ENCODE measurements at regions not wholly inside any gene's neighbourhood (a gene's known extent, or its start where the extent isn't known, plus 50 kb on each side); places are given as distances from the start of the nearest gene placed in this dataset.

DNA sequence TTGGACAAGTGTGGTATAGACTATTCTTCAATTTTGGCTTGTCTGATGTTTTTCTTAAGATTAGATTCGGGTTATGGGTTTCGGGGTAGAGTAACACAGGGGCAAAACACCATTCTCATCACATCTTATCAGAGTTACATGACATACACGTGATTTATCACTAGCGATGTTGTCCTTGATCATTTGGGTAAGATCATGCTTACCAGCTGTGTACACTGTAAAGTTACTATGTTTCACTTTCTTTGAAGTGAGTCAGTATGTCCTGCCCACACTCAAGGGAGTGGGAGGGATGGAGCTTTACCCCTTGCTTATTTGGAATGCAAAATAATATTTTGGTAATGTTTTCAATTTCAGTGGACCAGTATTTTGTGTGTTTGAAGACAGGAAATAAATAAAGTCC, 101.8 kb upstream of the TAF11L2 start:
- Mint-ChIP-seq H3K27me3 (no peaks in the 10 kb centered on the region), H3K36me3 (ENCODE audit: insufficient read depth) (no peaks in the 10 kb centered on the region), H3K9me3 (peaks cover 20% of the 10 kb centered on the region), H3K4me3 (no peak overlapping the region), H3K4me1 (no peaks in the 10 kb centered on the region), H3K27ac (ENCODE audit: low read depth) (no peak overlapping the region)
- no peak for DNase-seq (ENCODE audit: low spot score in 2 of 2)
- ATAC-seq (replicated peaks; ENCODE audit: extremely low read depth, poor library complexity, severe bottlenecking), result no peak

DNA sequence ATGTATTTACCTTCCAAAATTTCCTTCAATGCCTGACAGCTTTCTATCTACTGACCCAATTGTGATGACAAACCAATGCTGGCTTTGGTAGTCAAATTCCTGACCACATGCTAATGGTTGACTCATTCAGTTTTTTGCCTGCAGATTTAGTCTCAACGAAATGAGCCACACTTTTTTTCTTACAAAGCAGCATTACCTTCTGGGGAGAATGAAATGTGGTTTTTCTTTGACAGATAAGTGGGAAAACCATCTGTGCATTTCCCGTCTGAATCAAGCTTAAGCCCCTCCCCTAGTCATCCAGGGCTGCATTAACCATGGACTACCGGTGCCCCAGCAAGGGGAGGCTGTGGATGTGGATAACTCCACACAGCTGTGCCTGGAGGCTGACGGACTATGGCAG, 99.6 kb upstream of the TAF11L2 start:
- H3K27ac Mint-ChIP-seq (ENCODE audit: low read depth), result no peak overlapping the region
- H3K27me3 Mint-ChIP-seq, result no peaks in the 10 kb centered on the region
- ATAC-seq (replicated peaks; ENCODE audit: extremely low read depth, poor library complexity, severe bottlenecking) (no peak), DNase-seq (ENCODE audit: low spot score in 2 of 2) (no peak)
- H3K4me3 Mint-ChIP-seq, result no peak overlapping the region
- peaks cover 21% of the 10 kb centered on the region for H3K9me3 Mint-ChIP-seq
- no peaks in the 10 kb centered on the region for H3K4me1 Mint-ChIP-seq
- no peaks in the 10 kb centered on the region for H3K36me3 Mint-ChIP-seq (ENCODE audit: insufficient read depth)

GRCh38 chr5:17398866-17399835, 98.9 kb upstream of the TAF11L2 start:
- Mint-ChIP-seq H3K9me3 (peaks cover 23% of the 10 kb centered on the region), H3K4me3 (no peak overlapping the region), H3K4me1 (no peaks in the 10 kb centered on the region), H3K27ac (ENCODE audit: low read depth) (no peak overlapping the region), H3K27me3 (no peaks in the 10 kb centered on the region), H3K36me3 (ENCODE audit: insufficient read depth) (no peaks in the 10 kb centered on the region)
- DNase-seq (ENCODE audit: low spot score in 2 of 2) (no peak), ATAC-seq (replicated peaks; ENCODE audit: extremely low read depth, poor library complexity, severe bottlenecking) (no peak)

DNA sequence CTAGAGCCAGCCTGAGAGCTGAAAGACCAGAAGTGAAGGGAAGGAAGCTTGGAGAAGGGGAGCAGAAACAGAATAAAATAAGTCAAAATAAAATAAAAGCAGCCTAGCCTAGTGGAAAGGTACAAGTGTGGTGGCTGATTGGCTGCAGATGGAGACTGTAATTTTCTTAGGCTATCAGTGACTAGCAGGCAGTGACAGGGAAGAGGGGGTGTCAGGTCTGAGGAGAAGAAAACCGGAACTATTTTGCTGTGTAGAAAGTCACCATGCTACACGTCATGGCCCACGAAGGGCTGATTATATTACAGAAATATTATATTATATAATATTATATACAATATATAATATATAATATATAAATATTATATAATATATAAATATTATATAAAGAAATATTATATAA, 98.1 kb upstream of the TAF11L2 start:
- Mint-ChIP-seq H3K27me3 (no peaks in the 10 kb centered on the region), H3K4me3 (no peak overlapping the region), H3K36me3 (ENCODE audit: insufficient read depth) (no peaks in the 10 kb centered on the region), H3K27ac (ENCODE audit: low read depth) (no peak overlapping the region), H3K4me1 (no peaks in the 10 kb centered on the region), H3K9me3 (peaks cover 23% of the 10 kb centered on the region)
- DNase-seq (ENCODE audit: low spot score in 2 of 2), result no peak
- no peak for ATAC-seq (replicated peaks; ENCODE audit: extremely low read depth, poor library complexity, severe bottlenecking)

DNA sequence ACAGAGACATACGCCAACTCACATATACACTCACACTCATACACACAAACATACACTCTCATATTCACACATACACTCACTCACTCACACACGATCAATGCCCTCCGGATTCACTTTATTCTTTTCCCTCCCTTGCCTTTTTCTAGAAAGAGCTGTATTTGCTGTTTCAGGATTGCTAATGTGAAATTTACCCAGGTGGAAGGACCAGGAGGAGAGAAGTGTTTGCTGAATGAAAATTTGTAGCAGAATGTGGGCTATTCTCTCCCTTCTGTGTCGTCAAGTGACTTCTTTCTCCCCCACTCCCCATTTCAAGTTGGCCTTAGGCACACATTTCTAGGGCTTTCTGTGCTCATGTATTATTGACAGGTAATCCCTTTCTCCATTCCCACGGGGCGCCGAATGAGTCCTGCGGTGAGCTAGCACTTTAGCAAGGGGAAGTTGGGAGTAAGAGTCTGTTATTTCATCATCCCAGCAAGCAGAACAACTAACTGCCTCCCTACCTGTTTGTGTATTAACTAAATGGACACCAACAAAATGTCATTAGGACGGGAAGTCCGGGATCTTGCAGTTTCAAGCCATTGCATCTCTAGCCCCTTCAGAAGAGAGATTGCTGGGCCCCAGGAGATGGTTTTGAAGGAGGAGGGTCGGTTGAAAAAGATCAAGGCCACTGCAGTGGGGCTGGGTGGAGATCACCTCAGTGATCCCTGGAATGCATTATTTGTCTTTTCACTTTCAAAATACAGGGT, 97.1 kb upstream of the TAF11L2 start:
- peaks cover 23% of the 10 kb centered on the region for H3K9me3 Mint-ChIP-seq
- no peak for ATAC-seq (replicated peaks; ENCODE audit: extremely low read depth, poor library complexity, severe bottlenecking)
- H3K27ac Mint-ChIP-seq (ENCODE audit: low read depth), result no peak overlapping the region
- H3K27me3 Mint-ChIP-seq, result no peaks in the 10 kb centered on the region
- H3K4me3 Mint-ChIP-seq, result no peak overlapping the region
- DNase-seq (ENCODE audit: low spot score in 2 of 2), result no peak
- H3K4me1 Mint-ChIP-seq, result no peaks in the 10 kb centered on the region
- H3K36me3 Mint-ChIP-seq (ENCODE audit: insufficient read depth), result no peaks in the 10 kb centered on the region

GRCh38 chr5:17401470-17402288, 96.4 kb upstream of the TAF11L2 start:
- H3K36me3 Mint-ChIP-seq (ENCODE audit: insufficient read depth), result no peaks in the 10 kb centered on the region
- H3K9me3 Mint-ChIP-seq, result peaks cover 23% of the 10 kb centered on the region
- ATAC-seq (replicated peaks; ENCODE audit: extremely low read depth, poor library complexity, severe bottlenecking) (no peak), DNase-seq (ENCODE audit: low spot score in 2 of 2) (no peak)
- H3K4me3 Mint-ChIP-seq, result no peak overlapping the region
- H3K27me3 Mint-ChIP-seq, result no peaks in the 10 kb centered on the region
- H3K27ac Mint-ChIP-seq (ENCODE audit: low read depth), result no peak overlapping the region
- no peaks in the 10 kb centered on the region for H3K4me1 Mint-ChIP-seq

- H3K4me1 Mint-ChIP-seq, result no peaks in the 10 kb centered on the region
- ATAC-seq (replicated peaks; ENCODE audit: extremely low read depth, poor library complexity, severe bottlenecking) (no peak), DNase-seq (ENCODE audit: low spot score in 2 of 2) (no peak)
- no peak overlapping the region for H3K4me3 Mint-ChIP-seq
- H3K9me3 Mint-ChIP-seq, result peaks cover 22% of the 10 kb centered on the region
- H3K36me3 Mint-ChIP-seq (ENCODE audit: insufficient read depth), result no peaks in the 10 kb centered on the region
- H3K27ac Mint-ChIP-seq (ENCODE audit: low read depth), result no peak overlapping the region
- H3K27me3 Mint-ChIP-seq, result no peaks in the 10 kb centered on the region
These were observed 95.5 kb upstream of the TAF11L2 start for GRCh38 chr5:17402289-17403121.

- Mint-ChIP-seq H3K27me3 (no peaks in the 10 kb centered on the region), H3K4me1 (no peaks in the 10 kb centered on the region), H3K27ac (ENCODE audit: low read depth) (no peak overlapping the region), H3K36me3 (ENCODE audit: insufficient read depth) (no peaks in the 10 kb centered on the region), H3K9me3 (peaks cover 18% of the 10 kb centered on the region), H3K4me3 (no peak overlapping the region)
- DNase-seq (ENCODE audit: low spot score in 2 of 2) (no peak), ATAC-seq (replicated peaks; ENCODE audit: extremely low read depth, poor library complexity, severe bottlenecking) (no peak)
These were observed 94.1 kb upstream of the TAF11L2 start for GRCh38 chr5:17403695-17404490.

GRCh38 chr5:17405976-17406375, 92.1 kb upstream of the TAF11L2 start:
- no peak for DNase-seq (ENCODE audit: low spot score in 2 of 2)
- H3K4me3 Mint-ChIP-seq, result no peak overlapping the region
- H3K27me3 Mint-ChIP-seq, result no peaks in the 10 kb centered on the region
- no peak for ATAC-seq (replicated peaks; ENCODE audit: extremely low read depth, poor library complexity, severe bottlenecking)
- H3K36me3 Mint-ChIP-seq (ENCODE audit: insufficient read depth), result no peaks in the 10 kb centered on the region
- no peak overlapping the region for H3K27ac Mint-ChIP-seq (ENCODE audit: low read depth)
- peaks cover 16% of the 10 kb centered on the region for H3K9me3 Mint-ChIP-seq
- no peaks in the 10 kb centered on the region for H3K4me1 Mint-ChIP-seq

GRCh38 chr5:17406423-17406838, 91.6 kb upstream of the TAF11L2 start:
- no peak overlapping the region for H3K27ac Mint-ChIP-seq (ENCODE audit: low read depth)
- no peaks in the 10 kb centered on the region for H3K4me1 Mint-ChIP-seq
- peaks cover 12% of the 10 kb centered on the region for H3K9me3 Mint-ChIP-seq
- H3K36me3 Mint-ChIP-seq (ENCODE audit: insufficient read depth), result no peaks in the 10 kb centered on the region
- no peak for ATAC-seq (replicated peaks; ENCODE audit: extremely low read depth, poor library complexity, severe bottlenecking)
- DNase-seq (ENCODE audit: low spot score in 2 of 2), result no peak
- no peak overlapping the region for H3K4me3 Mint-ChIP-seq
- no peaks in the 10 kb centered on the region for H3K27me3 Mint-ChIP-seq

Measured in central memory CD8-positive, alpha-beta T cell (primary cell).